ENCODE measurements at regions not wholly inside any gene's neighbourhood (a gene's known extent, or its start where the extent isn't known, plus 50 kb on each side); places are given as distances from the start of the nearest gene placed in this dataset.
A peak's percentile ranks its signal among the peaks of the same experiment; 100 is the strongest.
"Not testable (repeated sequence)": the region's sequence is repeated elsewhere in the genome, so short reads cannot be mapped to it uniquely, and the experiment has no call there.

DNA sequence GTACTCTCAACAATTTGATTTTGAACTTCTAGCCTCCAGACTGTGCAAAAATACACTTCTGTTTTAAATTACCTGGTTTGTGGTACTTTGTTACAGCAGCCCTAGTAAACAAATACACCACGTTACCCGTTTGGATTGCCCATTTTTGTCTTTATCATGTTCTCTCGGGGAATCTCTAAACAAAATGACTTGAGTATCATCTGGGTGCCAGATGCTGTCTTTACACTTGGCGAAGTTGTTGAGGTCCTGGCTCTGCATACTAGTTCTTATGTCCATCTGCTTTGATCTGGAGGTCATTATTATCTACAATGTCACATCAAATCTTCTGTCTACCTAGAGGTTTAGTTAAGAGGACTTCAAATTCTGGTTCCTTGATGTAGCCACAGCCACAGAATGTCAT lies 142.4 kb upstream of the NRIP1 start:
- intact Hi-C loops (cut with DNase I, micrococcal nuclease) = no loop called here
- Mint-ChIP-seq H3K9me3 (ENCODE audit: low read depth) (no peaks in the 10 kb centered on the region), H3K36me3 (ENCODE audit: low read depth) (no peaks in the 10 kb centered on the region), H3K4me3 (no peak overlapping the region), H3K27me3 (peaks cover 5% of the 10 kb centered on the region), H3K27ac (no peak overlapping the region), H3K4me1 (no peaks in the 10 kb centered on the region)
- ChIA-PET POLR2A (no interaction called here), CTCF (no interaction called here)
- DNase-seq (no peak), ATAC-seq (no peak)

GRCh38 chr21:15207635-15208370 lies 143.0 kb upstream of the NRIP1 start:
- intact Hi-C loops (cut with DNase I, micrococcal nuclease) = no loop called here
- H3K36me3 Mint-ChIP-seq (ENCODE audit: low read depth) = no peaks in the 10 kb centered on the region
- no peaks in the 10 kb centered on the region for H3K9me3 Mint-ChIP-seq (ENCODE audit: low read depth)
- ChIA-PET CTCF (interaction anchor here (0.6 kb wide), 1 partner anchor 18 kb away, joined by 3 read pairs; no protein-coding TSS in a partner anchor), POLR2A (no interaction called here)
- H3K27ac Mint-ChIP-seq = no peak overlapping the region
- ATAC-seq (no peak), DNase-seq (no peak)
- H3K27me3 Mint-ChIP-seq = peaks cover 5% of the 10 kb centered on the region
- no peak overlapping the region for H3K4me3 Mint-ChIP-seq
- no peaks in the 10 kb centered on the region for H3K4me1 Mint-ChIP-seq

- ATAC-seq (no peak), DNase-seq (no peak)
- ChIA-PET CTCF (no interaction called here), POLR2A (no interaction called here)
- intact Hi-C loops (cut with DNase I, micrococcal nuclease) = no loop called here
- H3K27me3 Mint-ChIP-seq = peaks cover 5% of the 10 kb centered on the region
- H3K9me3 Mint-ChIP-seq (ENCODE audit: low read depth) = no peaks in the 10 kb centered on the region
- H3K36me3 Mint-ChIP-seq (ENCODE audit: low read depth) = no peaks in the 10 kb centered on the region
- no peak overlapping the region for H3K4me3 Mint-ChIP-seq
- H3K4me1 Mint-ChIP-seq = no peaks in the 10 kb centered on the region
- no peak overlapping the region for H3K27ac Mint-ChIP-seq
Observed at GRCh38 chr21:15208786-15209185, 144.0 kb upstream of the NRIP1 start.

DNA sequence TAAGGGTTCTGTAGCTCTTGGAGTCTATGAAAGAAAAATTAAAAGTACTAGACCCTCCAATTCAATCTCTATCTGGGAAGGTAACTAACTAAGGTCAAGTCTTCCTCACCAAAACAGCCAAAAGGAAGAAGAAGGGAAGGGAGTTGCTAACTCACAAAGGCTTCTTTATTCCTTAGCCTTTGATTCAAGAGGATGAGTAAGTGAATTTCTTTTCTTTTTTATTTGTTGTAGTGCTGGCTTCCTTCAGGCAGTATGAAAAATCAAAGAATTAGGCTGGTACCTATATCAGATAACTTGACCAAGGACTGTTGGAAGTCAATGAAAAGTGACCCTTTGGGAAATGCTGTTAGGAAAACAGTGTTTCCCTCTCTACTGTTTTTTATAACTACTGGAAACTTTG lies 144.4 kb upstream of the NRIP1 start:
- POLR2A ChIA-PET = no interaction called here
- H3K4me1 Mint-ChIP-seq = no peaks in the 10 kb centered on the region
- H3K9me3 Mint-ChIP-seq (ENCODE audit: low read depth) = no peaks in the 10 kb centered on the region
- intact Hi-C loops (cut with DNase I, micrococcal nuclease) = no loop called here
- H3K27ac Mint-ChIP-seq = no peak overlapping the region
- ATAC-seq = no peak
- CTCF ChIA-PET = no interaction called here
- H3K36me3 Mint-ChIP-seq (ENCODE audit: low read depth) = no peaks in the 10 kb centered on the region
- no peak overlapping the region for H3K4me3 Mint-ChIP-seq
- no peak for DNase-seq
- peaks cover 5% of the 10 kb centered on the region for H3K27me3 Mint-ChIP-seq

DNA sequence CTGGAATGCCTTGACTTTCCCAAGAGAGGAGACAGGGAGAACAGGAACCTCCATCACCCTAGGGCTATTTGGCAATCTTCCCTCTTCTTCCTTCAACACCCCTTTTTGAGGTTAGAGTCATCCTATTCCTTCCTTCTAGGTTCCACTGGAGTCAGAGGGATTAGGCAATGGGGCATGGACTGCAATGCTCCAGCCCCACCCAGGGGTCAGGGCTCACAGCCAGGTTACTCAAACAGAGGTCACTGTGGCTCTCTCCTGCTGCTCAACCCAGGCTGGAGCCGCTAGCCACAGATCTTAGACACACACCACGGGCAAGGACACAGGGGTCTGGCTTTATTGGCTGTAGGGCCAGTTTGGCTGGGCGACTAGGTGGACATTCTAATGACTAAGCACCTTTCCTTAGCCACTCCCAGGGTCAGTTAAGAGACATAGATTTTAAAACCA lies 145.5 kb upstream of the NRIP1 start:
- ChIA-PET CTCF (no interaction called here), POLR2A (no interaction called here)
- intact Hi-C loops (cut with DNase I, micrococcal nuclease) = no loop called here
- Mint-ChIP-seq H3K4me1 (no peaks in the 10 kb centered on the region), H3K9me3 (ENCODE audit: low read depth) (no peaks in the 10 kb centered on the region), H3K27ac (no peak overlapping the region), H3K36me3 (ENCODE audit: low read depth) (no peaks in the 10 kb centered on the region), H3K4me3 (no peak overlapping the region), H3K27me3 (peaks cover 3% of the 10 kb centered on the region)
- DNase-seq (no peak), ATAC-seq (no peak)

GRCh38 chr21:15211491-15212133 lies 146.8 kb upstream of the NRIP1 start:
- POLR2A ChIA-PET = no interaction called here
- Mint-ChIP-seq H3K9me3 (ENCODE audit: low read depth) (no peaks in the 10 kb centered on the region), H3K27ac (no peak overlapping the region), H3K4me1 (no peaks in the 10 kb centered on the region), H3K4me3 (no peak overlapping the region), H3K27me3 (peaks cover 3% of the 10 kb centered on the region), H3K36me3 (ENCODE audit: low read depth) (no peaks in the 10 kb centered on the region)
- ATAC-seq (no peak), DNase-seq (no peak)
- CTCF ChIA-PET = no interaction called here
- intact Hi-C loops (cut with DNase I, micrococcal nuclease) = no loop called here

GRCh38 chr21:15212206-15212605 lies 147.4 kb upstream of the NRIP1 start:
- Mint-ChIP-seq H3K36me3 (ENCODE audit: low read depth) (no peaks in the 10 kb centered on the region), H3K4me1 (no peaks in the 10 kb centered on the region), H3K27ac (no peak overlapping the region), H3K4me3 (no peak overlapping the region), H3K9me3 (ENCODE audit: low read depth) (no peaks in the 10 kb centered on the region), H3K27me3 (peaks cover 3% of the 10 kb centered on the region)
- no peak for ATAC-seq
- ChIA-PET CTCF (no interaction called here), POLR2A (no interaction called here)
- DNase-seq = no peak
- intact Hi-C loops (cut with DNase I, micrococcal nuclease) = no loop called here

- intact Hi-C loops (cut with DNase I, micrococcal nuclease); ATAC-seq; H3K27me3 Mint-ChIP-seq; H3K36me3 Mint-ChIP-seq (ENCODE audit: low read depth); H3K27ac Mint-ChIP-seq; POLR2A ChIA-PET; H3K9me3 Mint-ChIP-seq (ENCODE audit: low read depth); DNase-seq; CTCF ChIA-PET; H3K4me3 Mint-ChIP-seq: not testable (repeated sequence)
- peaks cover 14% of the 10 kb centered on the region for H3K4me1 Mint-ChIP-seq
Observed at GRCh38 chr21:15218476-15218875, 153.7 kb upstream of the NRIP1 start.

GRCh38 chr21:15219039-15219438 lies 154.2 kb upstream of the NRIP1 start:
- no peak for DNase-seq
- Mint-ChIP-seq H3K4me1 (peaks cover 14% of the 10 kb centered on the region), H3K9me3 (ENCODE audit: low read depth) (no peaks in the 10 kb centered on the region), H3K27me3 (peaks cover 2% of the 10 kb centered on the region), H3K27ac (no peak overlapping the region), H3K36me3 (ENCODE audit: low read depth) (no peaks in the 10 kb centered on the region), H3K4me3 (no peak overlapping the region)
- ChIA-PET CTCF (no interaction called here), POLR2A (interaction anchor here (0.7 kb wide), 1 partner anchor 11 kb away, joined by 3 read pairs; no protein-coding TSS in a partner anchor)
- no peak for ATAC-seq
- intact Hi-C loops (cut with DNase I, micrococcal nuclease) = no loop called here

- ATAC-seq (no peak), DNase-seq (no peak)
- peaks cover 4% of the 10 kb centered on the region for H3K27me3 Mint-ChIP-seq
- ChIA-PET CTCF (no interaction called here), POLR2A (no interaction called here)
- intact Hi-C loops (cut with DNase I, micrococcal nuclease) = loop anchor here in 1 of 2 experiments (5.0 kb wide), 1 partner anchor 158 kb away; the partner anchor contains the start of gene NRIP1
- H3K4me1 Mint-ChIP-seq = peaks cover 14% of the 10 kb centered on the region
- H3K9me3 Mint-ChIP-seq (ENCODE audit: low read depth) = no peaks in the 10 kb centered on the region
- no peaks in the 10 kb centered on the region for H3K36me3 Mint-ChIP-seq (ENCODE audit: low read depth)
- no peak overlapping the region for H3K4me3 Mint-ChIP-seq
- H3K27ac Mint-ChIP-seq = no peak overlapping the region
Observed at GRCh38 chr21:15219894-15220293, 155.1 kb upstream of the NRIP1 start.

GRCh38 chr21:15221799-15222386 lies 157.1 kb upstream of the NRIP1 start:
- ATAC-seq = peak; percentile 80
- DNase-seq = peak; percentile 52
- ChIA-PET CTCF (interaction anchor here (1.0 kb wide), 1 partner anchor 261 kb away, joined by 4 read pairs; no protein-coding TSS in a partner anchor), POLR2A (no interaction called here)
- intact Hi-C loops (cut with DNase I, micrococcal nuclease) = loop anchor here (1.0 to 5.0 kb wide), 3 partner anchors 156 to 215 kb away; partner anchors contain the start of gene NRIP1 (in 1 of the 2)
- no peak overlapping the region for H3K4me3 Mint-ChIP-seq
- no peak overlapping the region for H3K27ac Mint-ChIP-seq
- no peaks in the 10 kb centered on the region for H3K36me3 Mint-ChIP-seq (ENCODE audit: low read depth)
- H3K9me3 Mint-ChIP-seq (ENCODE audit: low read depth) = no peaks in the 10 kb centered on the region
- peaks cover 4% of the 10 kb centered on the region for H3K27me3 Mint-ChIP-seq
- peaks cover 14% of the 10 kb centered on the region for H3K4me1 Mint-ChIP-seq

- CTCF ChIA-PET = interaction anchor here (1.0 kb wide), 1 partner anchor 260 kb away, joined by 4 read pairs; no protein-coding TSS in a partner anchor
- H3K4me3 Mint-ChIP-seq = no peak overlapping the region
Observed at GRCh38 chr21:15222707-15223106, 157.9 kb upstream of the NRIP1 start.

More at GRCh38 chr21:15222707-15223106, 157.9 kb upstream of the NRIP1 start:
- Mint-ChIP-seq H3K27me3 (peaks cover 4% of the 10 kb centered on the region), H3K36me3 (ENCODE audit: low read depth) (no peaks in the 10 kb centered on the region), H3K4me1 (peaks cover 14% of the 10 kb centered on the region), H3K9me3 (ENCODE audit: low read depth) (no peaks in the 10 kb centered on the region), H3K27ac (no peak overlapping the region)
- DNase-seq (peak; percentile 8), ATAC-seq (peak; percentile 87)
- intact Hi-C loops (cut with DNase I, micrococcal nuclease) = loop anchor here (1.0 to 5.0 kb wide), 3 partner anchors 156 to 214 kb away; partner anchors contain the start of gene NRIP1 (in 1 of the 2)
- POLR2A ChIA-PET = no interaction called here

All from activated CD4-positive, alpha-beta T cell treated with anti-CD3 and anti-CD28 coated beads for 36 hours (primary cell).